ENCODE measurements at regions not wholly inside any gene's neighbourhood (a gene's known extent, or its start where the extent isn't known, plus 50 kb on each side); places are given as distances from the start of the nearest gene placed in this dataset.

- TF ChIP-seq CTCF (IDR thresholded peaks at IDR 0.05) (no peak), POLR2A (IDR thresholded peaks at IDR 0.05; ENCODE audit: low read depth) (no peak), POLR2AphosphoS5 (IDR thresholded peaks at IDR 0.05) (no peak), EP300 (IDR thresholded peaks at IDR 0.05) (no peak)
- Histone ChIP-seq H3K27me3 (no peaks in the 10 kb centered on the region), H3K4me3 (no peak overlapping the region), H3K9me3 (no peaks in the 10 kb centered on the region), H3K36me3 (no peaks in the 10 kb centered on the region), H3K4me1 (no peaks in the 10 kb centered on the region), H3K27ac (replicated peaks in 1 of 4) (no peak overlapping the region)
- DNase-seq (ENCODE audit: extremely low spot score), result no peak
- WGBS, result 81% methylated on average over 3 of the region's 3 CpGs
- intact Hi-C loops (cut with DNase I), result no loop called here
Measured at GRCh38 chr3:81087607-81088006, 673.8 kb downstream of the GBE1 start.

GRCh38 chr3:81086348-81086747 lies 675.1 kb downstream of the GBE1 start:
- H3K4me3 ChIP-seq, result no peak overlapping the region
- TF ChIP-seq CTCF (IDR thresholded peaks at IDR 0.05), result no peak
- TF ChIP-seq POLR2A (IDR thresholded peaks at IDR 0.05; ENCODE audit: low read depth), result no peak
- no peak for TF ChIP-seq EP300 (IDR thresholded peaks at IDR 0.05)
- TF ChIP-seq POLR2AphosphoS5 (IDR thresholded peaks at IDR 0.05), result no peak

GRCh38 chr3:81080608-81081007 lies 680.8 kb downstream of the GBE1 start:
- no peaks in the 10 kb centered on the region for H3K9me3 ChIP-seq
- TF ChIP-seq CTCF (IDR thresholded peaks at IDR 0.05), result no peak
- no peak for TF ChIP-seq POLR2A (IDR thresholded peaks at IDR 0.05; ENCODE audit: low read depth)
- TF ChIP-seq EP300 (IDR thresholded peaks at IDR 0.05), result no peak
- TF ChIP-seq POLR2AphosphoS5 (IDR thresholded peaks at IDR 0.05), result no peak
- H3K4me1 ChIP-seq, result no peaks in the 10 kb centered on the region
- DNase-seq (ENCODE audit: extremely low spot score), result no peak
- no peak overlapping the region for H3K27ac ChIP-seq (replicated peaks in 1 of 4)
- no peaks in the 10 kb centered on the region for H3K27me3 ChIP-seq
- intact Hi-C loops (cut with DNase I), result no loop called here
- WGBS, result 84% methylated on average over 5 of the region's 5 CpGs
- no peaks in the 10 kb centered on the region for H3K36me3 ChIP-seq
- H3K4me3 ChIP-seq, result no peak overlapping the region

More at GRCh38 chr3:81086348-81086747, 675.1 kb downstream of the GBE1 start:
- no peak for DNase-seq (ENCODE audit: extremely low spot score)
- H3K4me1 ChIP-seq, result no peaks in the 10 kb centered on the region
- no peaks in the 10 kb centered on the region for H3K36me3 ChIP-seq
- no peak overlapping the region for H3K27ac ChIP-seq (replicated peaks in 1 of 4)
- WGBS, result 88% methylated on average over 2 of the region's 2 CpGs
- intact Hi-C loops (cut with DNase I), result no loop called here
- no peaks in the 10 kb centered on the region for H3K9me3 ChIP-seq
- no peaks in the 10 kb centered on the region for H3K27me3 ChIP-seq

- 65% methylated on average over 4 of the region's 4 CpGs for WGBS
- intact Hi-C loops (cut with DNase I), result no loop called here
- Histone ChIP-seq H3K27ac (replicated peaks in 1 of 4) (no peak overlapping the region), H3K9me3 (no peaks in the 10 kb centered on the region), H3K4me1 (no peaks in the 10 kb centered on the region), H3K27me3 (no peaks in the 10 kb centered on the region), H3K4me3 (no peak overlapping the region), H3K36me3 (no peaks in the 10 kb centered on the region)
- TF ChIP-seq POLR2A (IDR thresholded peaks at IDR 0.05; ENCODE audit: low read depth) (no peak), EP300 (IDR thresholded peaks at IDR 0.05) (no peak), POLR2AphosphoS5 (IDR thresholded peaks at IDR 0.05) (no peak), CTCF (IDR thresholded peaks at IDR 0.05) (no peak)
- DNase-seq (ENCODE audit: extremely low spot score), result no peak
Measured at GRCh38 chr3:81072591-81072990, 688.9 kb downstream of the GBE1 start.

GRCh38 chr3:81068546-81068945 lies 692.9 kb downstream of the GBE1 start:
- DNase-seq (ENCODE audit: extremely low spot score), result no peak
- intact Hi-C loops (cut with DNase I), result no loop called here
- peaks cover 0 to 7% (median 2%) of the 10 kb centered on the region in 4 donors for H3K9me3 ChIP-seq
- no peaks in the 10 kb centered on the region for H3K27me3 ChIP-seq
- H3K4me1 ChIP-seq, result no peaks in the 10 kb centered on the region
- TF ChIP-seq CTCF (IDR thresholded peaks at IDR 0.05), result no peak
- no peak for TF ChIP-seq EP300 (IDR thresholded peaks at IDR 0.05)
- no peak for TF ChIP-seq POLR2AphosphoS5 (IDR thresholded peaks at IDR 0.05)
- no peak for TF ChIP-seq POLR2A (IDR thresholded peaks at IDR 0.05; ENCODE audit: low read depth)
- H3K4me3 ChIP-seq, result no peak overlapping the region
- 81% methylated on average over 1 of the region's 1 CpG for WGBS
- no peaks in the 10 kb centered on the region for H3K36me3 ChIP-seq
- H3K27ac ChIP-seq (replicated peaks in 1 of 4), result no peak overlapping the region

All from esophagus muscularis mucosa (tissue), 4 donors.